Mucosa of descending colon (tissue), 3 donors: ENCODE measurements at regions not wholly inside any gene's neighbourhood (a gene's known extent, or its start where the extent isn't known, plus 50 kb on each side); places are given as distances from the start of the nearest gene placed in this dataset.

Experiments used
- ATAC-seq: fragments of 200-7000 bp; cut with Tn5 transposase; one replicate; pipeline ENCODE4 v1.9.1; 2020; ENCODE audit warnings: mild to moderate bottlenecking, moderate library complexity
- DNase-seq, 3 donors: peaks; one replicate each; pipeline ENCODE4 v3.0.0-alpha.2; 2020
- H3K36me3 ChIP-seq: fragments of 200-600 bp; one replicate; pipeline ENCODE4 v1.8.0; 2021; ENCODE audit warnings: low read depth, mild to moderate bottlenecking
- H3K4me1 ChIP-seq: fragments of 200-600 bp; one replicate; pipeline ENCODE4 v1.8.0; 2021; ENCODE audit warnings: low read depth, mild to moderate bottlenecking
- H3K4me3 ChIP-seq: fragments of 200-600 bp; one replicate; pipeline ENCODE4 v1.8.0; 2021; ENCODE audit warnings: mild to moderate bottlenecking
- H3K9me3 ChIP-seq: fragments of 200-600 bp; one replicate; pipeline ENCODE4 v1.8.0; 2021; ENCODE audit warnings: mild to moderate bottlenecking
- CTCF ChIP-seq: fragments of 200-600 bp; IDR thresholded peaks from one replicate; pipeline ENCODE4 v1.8.0; 2022; ENCODE audit warnings: antibody characterized with exemption, mild to moderate bottlenecking
- intact Hi-C, 2 donors: fragments of 100-400 bp; cut with DNase I in 1 of 2; cut with micrococcal nuclease in 1 of 2; formaldehyde crosslinking; loops; one replicate each; pipeline versions ENCODE4 v1.11.0 to v1.11.1; 2022; cut with DNase I, micrococcal nuclease
- donor health status: DM: no; HTN: no; CAD: no; lungs with moderate emphysema.
- donor health status: DM: no; HTN: no; CAD: no.
- donor health status: DM: no; HTN: yes; CAD: no.

- Histone ChIP-seq H3K36me3 (no peaks in the 10 kb centered on the region), H3K9me3 (no peaks in the 10 kb centered on the region), H3K4me1 (no peaks in the 10 kb centered on the region), H3K4me3 (no peak overlapping the region)
- DNase-seq (no peak), ATAC-seq (no peak)
- intact Hi-C loops = no loop called here
- no peak for TF ChIP-seq CTCF
These were observed 98.1 kb upstream of the GBE1 start for GRCh38 chr3:81859524-81859923.

GRCh38 chr3:81853431-81853830 is 92.0 kb upstream of the GBE1 start:
- Histone ChIP-seq H3K4me1 (no peaks in the 10 kb centered on the region), H3K4me3 (no peak overlapping the region), H3K9me3 (no peaks in the 10 kb centered on the region), H3K36me3 (no peaks in the 10 kb centered on the region)
- ATAC-seq (no peak), DNase-seq (no peak)
- no peak for TF ChIP-seq CTCF
- intact Hi-C loops = no loop called here

GRCh38 chr3:81851176-81851575 is 89.7 kb upstream of the GBE1 start:
- TF ChIP-seq CTCF = no peak
- no peak for ATAC-seq
- intact Hi-C loops = no loop called here
- H3K4me1 ChIP-seq = no peaks in the 10 kb centered on the region
- no peak overlapping the region for H3K4me3 ChIP-seq
- no peaks in the 10 kb centered on the region for H3K9me3 ChIP-seq
- no peaks in the 10 kb centered on the region for H3K36me3 ChIP-seq
- no peak for DNase-seq

- Histone ChIP-seq H3K9me3 (no peaks in the 10 kb centered on the region), H3K36me3 (no peaks in the 10 kb centered on the region), H3K4me3 (no peak overlapping the region), H3K4me1 (no peaks in the 10 kb centered on the region)
- intact Hi-C loops = no loop called here
- DNase-seq = no peak
- ATAC-seq = no peak
- no peak for TF ChIP-seq CTCF
These were observed 85.5 kb upstream of the GBE1 start for GRCh38 chr3:81846988-81847387.

GRCh38 chr3:81841540-81841939 is 80.1 kb upstream of the GBE1 start:
- no peaks in the 10 kb centered on the region for H3K36me3 ChIP-seq
- H3K4me3 ChIP-seq = no peak overlapping the region
- no peaks in the 10 kb centered on the region for H3K9me3 ChIP-seq
- intact Hi-C loops = no loop called here
- H3K4me1 ChIP-seq = no peaks in the 10 kb centered on the region
- TF ChIP-seq CTCF = no peak
- ATAC-seq (no peak), DNase-seq (no peak)

GRCh38 chr3:81839504-81840094 is 78.2 kb upstream of the GBE1 start:
- intact Hi-C loops = no loop called here

More at GRCh38 chr3:81839504-81840094, 78.2 kb upstream of the GBE1 start:
- ATAC-seq (no peak), DNase-seq (no peak)
- Histone ChIP-seq H3K4me1 (no peaks in the 10 kb centered on the region), H3K36me3 (no peaks in the 10 kb centered on the region), H3K4me3 (no peak overlapping the region), H3K9me3 (no peaks in the 10 kb centered on the region)
- TF ChIP-seq CTCF = no peak
